ENCODE measurements at regions not wholly inside any gene's neighbourhood (a gene's known extent, or its start where the extent isn't known, plus 50 kb on each side); places are given as distances from the start of the nearest gene placed in this dataset.

GRCh38 chr21:41579692-41580091 is 71.7 kb upstream of the TMPRSS2 start:
- H3K4me1 ChIP-seq (ENCODE audit: control insufficient read depth, low read length) = no peaks in the 10 kb centered on the region
- TF ChIP-seq, protein P1, sequence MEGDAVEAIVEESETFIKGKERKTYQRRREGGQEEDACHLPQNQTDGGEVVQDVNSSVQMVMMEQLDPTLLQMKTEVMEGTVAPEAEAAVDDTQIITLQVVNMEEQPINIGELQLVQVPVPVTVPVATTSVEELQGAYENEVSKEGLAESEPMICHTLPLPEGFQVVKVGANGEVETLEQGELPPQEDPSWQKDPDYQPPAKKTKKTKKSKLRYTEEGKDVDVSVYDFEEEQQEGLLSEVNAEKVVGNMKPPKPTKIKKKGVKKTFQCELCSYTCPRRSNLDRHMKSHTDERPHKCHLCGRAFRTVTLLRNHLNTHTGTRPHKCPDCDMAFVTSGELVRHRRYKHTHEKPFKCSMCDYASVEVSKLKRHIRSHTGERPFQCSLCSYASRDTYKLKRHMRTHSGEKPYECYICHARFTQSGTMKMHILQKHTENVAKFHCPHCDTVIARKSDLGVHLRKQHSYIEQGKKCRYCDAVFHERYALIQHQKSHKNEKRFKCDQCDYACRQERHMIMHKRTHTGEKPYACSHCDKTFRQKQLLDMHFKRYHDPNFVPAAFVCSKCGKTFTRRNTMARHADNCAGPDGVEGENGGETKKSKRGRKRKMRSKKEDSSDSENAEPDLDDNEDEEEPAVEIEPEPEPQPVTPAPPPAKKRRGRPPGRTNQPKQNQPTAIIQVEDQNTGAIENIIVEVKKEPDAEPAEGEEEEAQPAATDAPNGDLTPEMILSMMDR (IDR thresholded peaks at IDR 0.05; ENCODE audit: low read depth, low read length, poor library complexity, severe bottlenecking) = no peak
- no peak for TF ChIP-seq EZH2phosphoT487 (IDR thresholded peaks at IDR 0.05; ENCODE audit: borderline replicate concordance, low read length)
- H3K79me2 ChIP-seq (ENCODE audit: control insufficient read depth, low read length) = no peaks in the 10 kb centered on the region
- peaks cover 9% of the 10 kb centered on the region for H3K9me3 ChIP-seq (ENCODE audit: control insufficient read depth, insufficient read depth, low read length)
- H3F3A ChIP-seq (ENCODE audit: control insufficient read depth, insufficient read depth) = no peaks in the 10 kb centered on the region
- H3K9me2 ChIP-seq (replicated peaks; ENCODE audit: control insufficient read depth, low read length) = no peaks in the 10 kb centered on the region; the same call in 1 of the 2 replicates
- no peak overlapping the region for H3K27ac ChIP-seq (ENCODE audit: low read depth, low read length)
- H3K4me3 ChIP-seq (ENCODE audit: low read length) = no peak overlapping the region
- H3K4me2 ChIP-seq (ENCODE audit: low read length) = no peak overlapping the region
- no peaks in the 10 kb centered on the region for H4K20me1 ChIP-seq (ENCODE audit: control insufficient read depth, insufficient read depth, low read depth, low read length)
- no peaks in the 10 kb centered on the region; the same call in 1 of the 2 replicates for H3K27me3 ChIP-seq (ENCODE audit: control insufficient read depth, low read length)
- no peaks in the 10 kb centered on the region for H3K36me3 ChIP-seq (ENCODE audit: control insufficient read depth, low read length)

DNA sequence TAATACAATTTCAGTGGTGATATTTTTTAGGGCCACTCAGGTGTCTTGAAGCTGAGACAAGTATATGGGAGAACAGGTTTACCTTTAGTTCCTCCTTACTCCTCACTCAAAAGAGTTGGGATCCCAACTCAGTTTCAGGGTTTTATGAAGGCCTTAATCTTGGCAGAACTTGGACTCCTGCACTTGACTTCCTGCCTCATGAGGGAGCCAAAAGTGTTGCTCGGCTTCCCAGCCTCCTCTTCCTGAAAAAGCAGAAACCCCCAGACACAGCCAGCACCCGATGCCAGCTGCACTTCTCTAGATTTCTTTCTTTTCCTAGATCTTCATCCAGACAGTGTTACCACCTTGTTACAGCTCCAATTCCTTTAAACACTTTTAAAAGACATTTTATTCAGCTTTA is 70.8 kb upstream of the TMPRSS2 start:
- H3K9me3 ChIP-seq (ENCODE audit: control insufficient read depth, insufficient read depth, low read length) = peaks cover 9% of the 10 kb centered on the region
- TF ChIP-seq, protein P1 (IDR thresholded peaks at IDR 0.05; ENCODE audit: low read depth, low read length, poor library complexity, severe bottlenecking) = no peak
- no peak for TF ChIP-seq EZH2phosphoT487 (IDR thresholded peaks at IDR 0.05; ENCODE audit: borderline replicate concordance, low read length)
- no peaks in the 10 kb centered on the region; the same call in 1 of the 2 replicates for H3K9me2 ChIP-seq (replicated peaks; ENCODE audit: control insufficient read depth, low read length)
- no peaks in the 10 kb centered on the region for H3F3A ChIP-seq (ENCODE audit: control insufficient read depth, insufficient read depth)
- H3K27ac ChIP-seq (ENCODE audit: low read depth, low read length) = no peak overlapping the region
- H3K36me3 ChIP-seq (ENCODE audit: control insufficient read depth, low read length) = no peaks in the 10 kb centered on the region
- no peaks in the 10 kb centered on the region; the same call in 1 of the 2 replicates for H3K27me3 ChIP-seq (ENCODE audit: control insufficient read depth, low read length)
- H3K4me3 ChIP-seq (ENCODE audit: low read length) = no peak overlapping the region
- H4K20me1 ChIP-seq (ENCODE audit: control insufficient read depth, insufficient read depth, low read depth, low read length) = no peaks in the 10 kb centered on the region
- H3K4me2 ChIP-seq (ENCODE audit: low read length) = no peak overlapping the region
- no peaks in the 10 kb centered on the region for H3K4me1 ChIP-seq (ENCODE audit: control insufficient read depth, low read length)
- H3K79me2 ChIP-seq (ENCODE audit: control insufficient read depth, low read length) = no peaks in the 10 kb centered on the region

DNA sequence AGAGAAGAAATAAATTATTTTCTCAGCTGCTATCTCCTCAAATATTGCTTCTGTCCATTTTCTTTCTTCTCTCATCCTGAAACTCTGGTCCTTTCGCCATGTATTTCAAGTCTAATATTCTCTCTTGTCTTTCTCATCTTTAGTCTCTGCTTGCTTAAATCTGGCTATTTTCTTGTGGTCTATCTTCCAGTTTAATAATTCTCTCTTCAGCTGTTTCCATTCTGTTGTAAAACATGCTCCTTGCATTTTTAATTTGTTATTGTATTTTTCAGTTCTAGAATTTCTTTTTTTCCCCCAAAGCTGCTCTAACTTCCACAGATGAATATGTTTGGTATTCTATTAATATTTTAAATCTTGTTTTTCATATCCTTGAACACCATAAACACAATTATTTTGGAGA is 70.1 kb upstream of the TMPRSS2 start:
- Histone ChIP-seq H3K4me1 (ENCODE audit: control insufficient read depth, low read length) (no peaks in the 10 kb centered on the region), H3K9me2 (replicated peaks; ENCODE audit: control insufficient read depth, low read length) (no peaks in the 10 kb centered on the region; the same call in 1 of the 2 replicates), H4K20me1 (ENCODE audit: control insufficient read depth, insufficient read depth, low read depth, low read length) (no peaks in the 10 kb centered on the region), H3K9me3 (ENCODE audit: control insufficient read depth, insufficient read depth, low read length) (peaks cover 9% of the 10 kb centered on the region), H3K27me3 (ENCODE audit: control insufficient read depth, low read length) (no peaks in the 10 kb centered on the region; the same call in 1 of the 2 replicates), H3K27ac (ENCODE audit: low read depth, low read length) (no peak overlapping the region), H3K4me3 (ENCODE audit: low read length) (no peak overlapping the region), H3K36me3 (ENCODE audit: control insufficient read depth, low read length) (no peaks in the 10 kb centered on the region), H3K79me2 (ENCODE audit: control insufficient read depth, low read length) (no peaks in the 10 kb centered on the region), H3F3A (ENCODE audit: control insufficient read depth, insufficient read depth) (no peaks in the 10 kb centered on the region), H3K4me2 (ENCODE audit: low read length) (no peak overlapping the region)
- TF ChIP-seq, protein P1 (IDR thresholded peaks at IDR 0.05; ENCODE audit: low read depth, low read length, poor library complexity, severe bottlenecking) = no peak
- TF ChIP-seq EZH2phosphoT487 (IDR thresholded peaks at IDR 0.05; ENCODE audit: borderline replicate concordance, low read length) = no peak
